H1 (cell line): ENCODE measurements at regions not wholly inside any gene's neighbourhood (a gene's known extent, or its start where the extent isn't known, plus 50 kb on each side); places are given as distances from the start of the nearest gene placed in this dataset.

ENCODE experiments used
- CTCF ChIA-PET: fragments of 300-600 bp; sonication (Branson Sonifier 250); formaldehyde crosslinking; loops from one replicate; lab custom pipeline; 2021; ENCODE audit not compliant: partially characterized antibody; lab: Charles Lee
- POLR2A ChIA-PET: fragments of 300-600 bp; sonication (Branson Sonifier 250); formaldehyde crosslinking; loops from one replicate; lab custom pipeline; 2021; ENCODE audit warnings: inconsistent platforms; ENCODE audit not compliant: partially characterized antibody; lab: Charles Lee
- DNase-seq, 2 experiments: peaks; one replicate each; pipeline versions ENCODE4 v3.0.0 to v3.0.0-alpha.2; 2010 to 2022; ENCODE audit warnings: low spot score in 2 of 2, low read depth in 1 of 2, mixed read lengths in 1 of 2
- FAIRE-seq: peaks from 2 replicates; lab custom pipeline; 2011; peaks lifted over from hg19 to GRCh38; lab: Jason Lieb, UNC
- H2AFZ ChIP-seq: 2 replicates; pipeline ENCODE4 v1.8.1; 2012; ENCODE audit warnings: low read length, inconsistent platforms
- H2AK5ac ChIP-seq: 2 replicates; pipeline ENCODE4 v1.6.1; 2013; ENCODE audit warnings: low read depth, low read length
- H2BK120ac ChIP-seq: replicated peaks from 2 replicates; pipeline ENCODE3; 2013; ENCODE audit warnings: low read depth, low read length, inconsistent platforms
- H2BK12ac ChIP-seq: 2 replicates; pipeline ENCODE4 v1.6.1; 2013; ENCODE audit warnings: low read depth, low read length
- H2BK15ac ChIP-seq: 2 replicates; pipeline ENCODE4 v1.6.1; 2013; ENCODE audit warnings: low read length
- H2BK20ac ChIP-seq: 2 replicates; pipeline ENCODE4 v1.6.1; 2013; ENCODE audit warnings: low read length
- H2BK5ac ChIP-seq: 2 replicates; pipeline ENCODE4 v1.6.1; 2013; ENCODE audit warnings: low read depth, low read length
- H3K14ac ChIP-seq: 2 replicates; pipeline ENCODE4 v1.6.1; 2013; ENCODE audit warnings: inconsistent platforms; ENCODE audit not compliant: insufficient read length
- H3K18ac ChIP-seq: 2 replicates; pipeline ENCODE4 v1.6.1; 2013; ENCODE audit warnings: low read length; ENCODE audit errors: extremely low read depth
- H3K23ac ChIP-seq: 2 replicates; pipeline ENCODE4 v1.6.1; 2013; ENCODE audit warnings: inconsistent platforms; ENCODE audit not compliant: insufficient read length
- H3K23me2 ChIP-seq: 2 replicates; pipeline ENCODE4 v1.6.1; 2013; ENCODE audit warnings: low read depth, low read length
- H3K27ac ChIP-seq: 2 replicates; pipeline ENCODE4 v1.6.1; 2011; ENCODE audit warnings: low read depth, low read length, inconsistent platforms
- H3K27me3 ChIP-seq, 4 experiments: replicated peaks in 1 of 4; 1 replicate in 1 of 4; 2 replicates in 3 of 4; pipeline versions ENCODE4 v1.6.1 to v1.8.1; 2011 to 2013; ENCODE audit warnings: low read length in 3 of 4, mild to moderate bottlenecking in 3 of 4, inconsistent platforms in 2 of 4, mixed read lengths in 2 of 4, moderate library complexity in 1 of 4; ENCODE audit not compliant: control insufficient read depth in 3 of 4, insufficient read depth in 3 of 4; ENCODE audit errors: extremely low read depth in 1 of 4
- H3K36me3 ChIP-seq, 4 experiments: 2 replicates each; pipeline versions ENCODE4 v1.6.1 to v1.8.1; 2011 to 2013; ENCODE audit warnings: mild to moderate bottlenecking in 4 of 4, low read length in 3 of 4, moderate library complexity in 2 of 4, control low read depth in 1 of 4, inconsistent platforms in 1 of 4; ENCODE audit not compliant: insufficient read depth in 4 of 4, control insufficient read depth in 2 of 4
- H3K4ac ChIP-seq: replicated peaks from 2 replicates; pipeline ENCODE3; 2013; ENCODE audit warnings: low read length, low read depth, mixed read lengths, inconsistent platforms; ENCODE audit not compliant: insufficient read length
- H3K4me1 ChIP-seq, 4 experiments: replicated peaks in 1 of 4; 1 replicate in 1 of 4; 2 replicates in 3 of 4; pipeline versions ENCODE4 v1.6.1 to v1.8.1; 2011 to 2013; ENCODE audit warnings: low read length in 3 of 4, inconsistent platforms in 2 of 4, mixed read lengths in 1 of 4; ENCODE audit not compliant: insufficient read depth in 4 of 4, control insufficient read depth in 3 of 4
- H3K4me2 ChIP-seq, 2 experiments: 2 replicates each; pipeline versions ENCODE4 v1.6.1 to v1.8.1; 2011 to 2013; ENCODE audit warnings: low read depth in 2 of 2, low read length in 2 of 2, control low read depth in 1 of 2, inconsistent platforms in 1 of 2, mild to moderate bottlenecking in 1 of 2; ENCODE audit not compliant: insufficient read depth in 1 of 2
- H3K4me3 ChIP-seq, 4 experiments: fragments of 200-600, 300-600 bp in 1 of 4; sonication (generic), shearing (Covaris generic), sonication (Bioruptor Twin) in 1 of 4; 2 replicates each; pipeline versions ENCODE4 v1.5.1 to v1.8.1; 2011 to 2016; ENCODE audit warnings: low read length in 4 of 4, low read depth in 3 of 4, control low read depth in 2 of 4, inconsistent platforms in 2 of 4, mild to moderate bottlenecking in 2 of 4, mixed read lengths in 1 of 4, moderate library complexity in 1 of 4; ENCODE audit not compliant: insufficient read depth in 2 of 4; ENCODE audit errors: extremely low read depth in 1 of 4
- H3K56ac ChIP-seq: replicated peaks from 2 replicates; pipeline ENCODE3; 2013; ENCODE audit warnings: low read depth, mild to moderate bottlenecking, mixed read lengths, low read length, inconsistent platforms; ENCODE audit not compliant: insufficient read length
- H3K79me1 ChIP-seq: 2 replicates; pipeline ENCODE4 v1.6.1; 2013; ENCODE audit warnings: low read depth, low read length, control low read depth
- H3K79me2 ChIP-seq, 2 experiments: 2 replicates each; pipeline versions ENCODE4 v1.6.1 to v1.8.1; 2012 to 2013; ENCODE audit warnings: low read length in 2 of 2, mild to moderate bottlenecking in 2 of 2, inconsistent platforms in 1 of 2; ENCODE audit not compliant: insufficient read depth in 2 of 2, control insufficient read depth in 1 of 2
- H3K9ac ChIP-seq, 4 experiments: replicated peaks in 1 of 4; 1 replicate in 1 of 4; 2 replicates in 3 of 4; pipeline versions ENCODE4 v1.6.1 to v1.8.1; 2011 to 2013; ENCODE audit warnings: low read depth in 3 of 4, low read length in 3 of 4, control low read depth in 2 of 4, mild to moderate bottlenecking in 2 of 4, moderate library complexity in 2 of 4, inconsistent platforms in 1 of 4; ENCODE audit errors: extremely low read depth in 1 of 4
- H3K9me3 ChIP-seq, 2 experiments: 2 replicates each; pipeline versions ENCODE4 v1.6.1 to v1.8.1; 2012 to 2013; ENCODE audit warnings: mild to moderate bottlenecking in 2 of 2, moderate library complexity in 2 of 2, control low read depth in 1 of 2, inconsistent platforms in 1 of 2, low read depth in 1 of 2, low read length in 1 of 2, mixed read lengths in 1 of 2; ENCODE audit not compliant: insufficient read depth in 2 of 2
- H4K20me1 ChIP-seq, 2 experiments: replicated peaks in 1 of 2; 2 replicates each; pipeline versions ENCODE3 to v1.8.1; 2011 to 2013; ENCODE audit warnings: inconsistent platforms in 2 of 2, low read length in 2 of 2, mild to moderate bottlenecking in 1 of 2; ENCODE audit not compliant: insufficient read depth in 2 of 2, control insufficient read depth in 1 of 2
- H4K5ac ChIP-seq: 2 replicates; pipeline ENCODE4 v1.6.1; 2013; ENCODE audit warnings: low read length, low read depth, mixed read lengths, inconsistent platforms; ENCODE audit not compliant: insufficient read length
- H4K8ac ChIP-seq: 2 replicates; pipeline ENCODE4 v1.8.0; 2013; ENCODE audit warnings: mild to moderate bottlenecking, moderate library complexity, low read length, inconsistent platforms; ENCODE audit not compliant: insufficient read depth; ENCODE audit errors: extremely low read depth
- H4K91ac ChIP-seq: replicated peaks from 2 replicates; pipeline ENCODE3; 2013; ENCODE audit warnings: low read length, mixed read lengths, inconsistent platforms; ENCODE audit not compliant: insufficient read length
- CTBP2 ChIP-seq: IDR thresholded peaks from 2 replicates; pipeline ENCODE4 v1.7.0; 2011; ENCODE audit warnings: borderline replicate concordance, mild to moderate bottlenecking, moderate library complexity, mixed read lengths, low read length; ENCODE audit not compliant: insufficient read depth, insufficient read length
- RAD21 ChIP-seq, 2 experiments: IDR thresholded peaks in 1 of 2; conservative IDR thresholded peaks in 1 of 2; 2 replicates each; pipeline ENCODE4 v1.6.1; 2011; ENCODE audit warnings: low read depth in 2 of 2, low read length in 2 of 2, improper control_type of control experiment in 1 of 2, inconsistent platforms in 1 of 2, mild to moderate bottlenecking in 1 of 2, moderate library complexity in 1 of 2
- RBBP5 ChIP-seq: IDR thresholded peaks from 2 replicates; pipeline ENCODE4 v1.7.1; 2012; ENCODE audit warnings: low read depth, mild to moderate bottlenecking, inconsistent platforms, low read length, moderate library complexity, borderline replicate concordance
- RNF2 ChIP-seq: fragments of 200-900, 300-1000 bp; sonication (generic); IDR thresholded peaks from 2 replicates; pipeline ENCODE4 v1.7.1; 2016; ENCODE audit warnings: borderline replicate concordance, low read depth, mild to moderate bottlenecking, antibody characterized with exemption, low read length; ENCODE audit not compliant: poor library complexity, severe bottlenecking; ENCODE audit errors: missing control alignments
- TF ChIP-seq, protein P1 (sequence below), 3 experiments: IDR thresholded peaks; 1 replicate in 2 of 3; 2 replicates in 1 of 3; pipeline versions ENCODE4 v1.5.1 to v1.6.1; 2011; ENCODE audit warnings: low read length in 3 of 3, mild to moderate bottlenecking in 3 of 3, inconsistent platforms in 2 of 3, low read depth in 1 of 3, moderate library complexity in 1 of 3; ENCODE audit not compliant: insufficient read depth in 1 of 3; ENCODE audit errors: control extremely low read depth in 1 of 3

DNA sequence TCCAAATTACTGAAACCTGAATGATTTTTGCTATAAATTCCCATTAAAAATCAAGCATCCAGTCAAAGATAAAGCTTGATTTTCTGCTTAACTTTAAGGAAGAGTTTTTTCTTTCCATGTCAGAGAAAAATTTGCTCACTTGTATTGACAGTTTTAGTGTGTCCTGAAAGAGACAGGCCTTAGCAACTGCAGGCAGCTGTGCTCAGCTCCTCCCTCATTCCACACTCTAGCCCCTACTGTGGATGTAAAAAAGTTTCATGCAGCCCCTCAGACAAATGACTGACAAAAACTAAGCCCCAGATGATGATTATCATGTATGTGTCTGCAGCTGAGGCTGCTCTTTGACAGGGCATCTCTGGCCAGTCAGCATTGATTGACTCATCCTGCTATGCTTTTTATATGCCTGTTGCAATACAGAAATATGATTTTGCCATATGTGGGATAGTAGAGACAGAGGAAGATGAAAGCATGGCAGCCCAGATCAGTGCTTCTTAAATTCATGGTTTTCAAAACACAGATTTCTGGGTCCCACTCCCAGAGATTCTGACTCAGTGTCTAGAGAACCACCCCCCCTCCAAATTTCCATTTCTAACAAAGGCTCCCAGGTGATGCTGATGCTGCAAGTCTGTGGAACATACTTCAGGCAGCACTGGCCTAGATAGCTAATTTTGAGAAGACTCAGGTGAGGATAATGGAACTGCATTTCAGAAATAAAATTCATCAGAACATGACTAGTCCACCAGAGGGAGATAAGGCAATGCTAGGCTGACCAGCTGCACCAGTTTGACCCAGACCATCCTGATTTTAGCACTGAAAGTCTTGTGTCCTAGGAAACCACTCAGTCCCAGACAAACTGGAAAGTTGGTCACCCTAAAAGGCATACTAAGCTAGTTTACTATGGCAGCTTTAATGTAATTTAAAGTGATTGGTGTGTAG, 298.7 kb upstream of the KCNN2 start:
- FAIRE-seq, result no peak
- no peak overlapping the region for H4K5ac ChIP-seq
- no peak overlapping the region for H2BK120ac ChIP-seq

More for the DNA sequence above, 298.7 kb upstream of the KCNN2 start:
- H3K4ac ChIP-seq, result no peak overlapping the region
- H3K79me2 ChIP-seq, result no peaks in the 10 kb centered on the region
- H3K4me1 ChIP-seq, result peaks cover 0 to 7% (median 5%) of the 10 kb centered on the region in 4 experiments; a peak in 4 of 7 replicates
- H2BK5ac ChIP-seq, result no peak overlapping the region
- H2BK20ac ChIP-seq, result no peak overlapping the region
- H3K4me3 ChIP-seq, result no peak overlapping the region
- H4K8ac ChIP-seq, result no peak overlapping the region
- no peaks in the 10 kb centered on the region for H3K36me3 ChIP-seq
- H3K27ac ChIP-seq, result no peak overlapping the region
- ChIA-PET CTCF (interaction anchor here (0.5 to 2.9 kb wide), 21 partner anchors 9 to 1113 kb away, joined by 3 to 20 read pairs (median 4); no protein-coding TSS in a partner anchor), POLR2A (interaction anchor here (1.0 kb wide), 1 partner anchor 297 kb away, joined by 4 read pairs; no protein-coding TSS in a partner anchor)
- no peak overlapping the region for H3K4me2 ChIP-seq
- H3K23ac ChIP-seq, result no peak overlapping the region
- H3K56ac ChIP-seq, result no peak overlapping the region
- H4K91ac ChIP-seq, result no peak overlapping the region
- no peak overlapping the region for H2AFZ ChIP-seq
- H3K9me3 ChIP-seq, result no peaks in the 10 kb centered on the region
- H3K14ac ChIP-seq, result no peak overlapping the region
- H3K18ac ChIP-seq, result no peak overlapping the region
- H3K27me3 ChIP-seq, result 0 out of 7 replicates have a peak, but pooled peaks cover 0 to 2% (median 0%) of the 10 kb centered on the region in 4 experiments
- H3K9ac ChIP-seq, result no peak overlapping the region
- no peak overlapping the region for H2AK5ac ChIP-seq
- TF ChIP-seq CTBP2 (no peak), RAD21 (IDR thresholded peaks at IDR 0.05 in 1 of 2, conservative IDR thresholded peaks at IDR 0.05 in 1 of 2; ENCODE audit: low read depth in 2 of 2, low read length in 2 of 2) (peak; percentile 26 to 48; a peak in 3 of 4 replicates), RBBP5 (no peak), RNF2 (no peak)
- TF ChIP-seq, protein P1, sequence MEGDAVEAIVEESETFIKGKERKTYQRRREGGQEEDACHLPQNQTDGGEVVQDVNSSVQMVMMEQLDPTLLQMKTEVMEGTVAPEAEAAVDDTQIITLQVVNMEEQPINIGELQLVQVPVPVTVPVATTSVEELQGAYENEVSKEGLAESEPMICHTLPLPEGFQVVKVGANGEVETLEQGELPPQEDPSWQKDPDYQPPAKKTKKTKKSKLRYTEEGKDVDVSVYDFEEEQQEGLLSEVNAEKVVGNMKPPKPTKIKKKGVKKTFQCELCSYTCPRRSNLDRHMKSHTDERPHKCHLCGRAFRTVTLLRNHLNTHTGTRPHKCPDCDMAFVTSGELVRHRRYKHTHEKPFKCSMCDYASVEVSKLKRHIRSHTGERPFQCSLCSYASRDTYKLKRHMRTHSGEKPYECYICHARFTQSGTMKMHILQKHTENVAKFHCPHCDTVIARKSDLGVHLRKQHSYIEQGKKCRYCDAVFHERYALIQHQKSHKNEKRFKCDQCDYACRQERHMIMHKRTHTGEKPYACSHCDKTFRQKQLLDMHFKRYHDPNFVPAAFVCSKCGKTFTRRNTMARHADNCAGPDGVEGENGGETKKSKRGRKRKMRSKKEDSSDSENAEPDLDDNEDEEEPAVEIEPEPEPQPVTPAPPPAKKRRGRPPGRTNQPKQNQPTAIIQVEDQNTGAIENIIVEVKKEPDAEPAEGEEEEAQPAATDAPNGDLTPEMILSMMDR (IDR thresholded peaks at IDR 0.05; ENCODE audit: control extremely low read depth in 1 of 3, insufficient read depth in 1 of 3, low read depth in 1 of 3, low read length in 3 of 3), result peak in 2 of 3 experiments; percentile 7 to 15; a peak in 2 of 4 replicates
- H2BK15ac ChIP-seq, result no peak overlapping the region
- H2BK12ac ChIP-seq, result no peak overlapping the region
- no peak for DNase-seq
- no peaks in the 10 kb centered on the region; the same call in 1 of the 2 replicates for H3K23me2 ChIP-seq
- H3K79me1 ChIP-seq, result no peaks in the 10 kb centered on the region
- H4K20me1 ChIP-seq, result no peaks in the 10 kb centered on the region
